Stimulated activated CD4-positive, alpha-beta T cell treated with anti-CD3 and anti-CD28 coated beads, Interleukin-1b, Interleukin-23, amount 100 ng/mL, for 4 hours (primary cell): ENCODE measurements at regions not wholly inside any gene's neighbourhood (a gene's known extent, or its start where the extent isn't known, plus 50 kb on each side); places are given as distances from the start of the nearest gene placed in this dataset.

ENCODE experiments used
- DNase-seq, 2 donors: peaks; one replicate each; pipeline ENCODE4 v3.0.0-alpha.2; 2020; ENCODE audit warnings: low read depth in 2 of 2

GRCh38 chr16:86294535-86295196, 215.7 kb upstream of the FOXF1 start:
- DNase-seq, result no peak

- no peak for DNase-seq
These were observed 214.1 kb upstream of the FOXF1 start for GRCh38 chr16:86296256-86296655.

- DNase-seq, result no peak
These were observed 212.9 kb upstream of the FOXF1 start for GRCh38 chr16:86297391-86297790.

GRCh38 chr16:86297866-86298757, 212.2 kb upstream of the FOXF1 start:
- DNase-seq, result no peak

- DNase-seq, result no peak
These were observed 211.6 kb upstream of the FOXF1 start for GRCh38 chr16:86298758-86299134.

- no peak for DNase-seq
These were observed 210.3 kb upstream of the FOXF1 start for GRCh38 chr16:86299882-86300610.

- no peak for DNase-seq
These were observed 209.4 kb upstream of the FOXF1 start for GRCh38 chr16:86300746-86301481.

GRCh38 chr16:86302421-86303109, 207.8 kb upstream of the FOXF1 start:
- no peak for DNase-seq

GRCh38 chr16:86303787-86304678, 206.3 kb upstream of the FOXF1 start:
- DNase-seq, result no peak

- no peak for DNase-seq
These were observed 205.5 kb upstream of the FOXF1 start for GRCh38 chr16:86304868-86305267.

- DNase-seq, result no peak
These were observed 204.9 kb upstream of the FOXF1 start for GRCh38 chr16:86305440-86305839.

- no peak for DNase-seq
These were observed 204.2 kb upstream of the FOXF1 start for GRCh38 chr16:86306011-86306644.

- DNase-seq, result no peak
These were observed 203.4 kb upstream of the FOXF1 start for GRCh38 chr16:86306811-86307513.

GRCh38 chr16:86307514-86307903, 202.8 kb upstream of the FOXF1 start:
- no peak for DNase-seq

- no peak for DNase-seq
These were observed 201.8 kb upstream of the FOXF1 start for GRCh38 chr16:86308514-86308913.

- DNase-seq, result no peak
These were observed 196.7 kb upstream of the FOXF1 start for GRCh38 chr16:86313631-86314030.

GRCh38 chr16:86314402-86315025, 195.8 kb upstream of the FOXF1 start:
- DNase-seq, result no peak

GRCh38 chr16:86316967-86317812, 193.1 kb upstream of the FOXF1 start:
- DNase-seq, result no peak
